Stomach (tissue), 4 donors: ENCODE measurements at regions not wholly inside any gene's neighbourhood (a gene's known extent, or its start where the extent isn't known, plus 50 kb on each side); places are given as distances from the start of the nearest gene placed in this dataset.

Experiments
- POLR2A ChIP-seq, 4 donors: fragments of 450-650 bp; IDR thresholded peaks; one replicate each; pipeline ENCODE4 v1.6.1; 2016; ENCODE audit warnings: antibody characterized with exemption in 4 of 4, control low read depth in 2 of 4, mild to moderate bottlenecking in 1 of 4, moderate library complexity in 1 of 4
- TF ChIP-seq, protein P1 (sequence below), 7 experiments: fragments of 450-650 bp in 4 of 7; fragments of 200-600 bp in 3 of 7; sonication (generic) in 3 of 7; IDR thresholded peaks; one replicate each; pipeline ENCODE4 v1.5.1; 2016 to 2019; ENCODE audit warnings: antibody characterized with exemption in 7 of 7, control low read depth in 2 of 7, mild to moderate bottlenecking in 1 of 7

DNA sequence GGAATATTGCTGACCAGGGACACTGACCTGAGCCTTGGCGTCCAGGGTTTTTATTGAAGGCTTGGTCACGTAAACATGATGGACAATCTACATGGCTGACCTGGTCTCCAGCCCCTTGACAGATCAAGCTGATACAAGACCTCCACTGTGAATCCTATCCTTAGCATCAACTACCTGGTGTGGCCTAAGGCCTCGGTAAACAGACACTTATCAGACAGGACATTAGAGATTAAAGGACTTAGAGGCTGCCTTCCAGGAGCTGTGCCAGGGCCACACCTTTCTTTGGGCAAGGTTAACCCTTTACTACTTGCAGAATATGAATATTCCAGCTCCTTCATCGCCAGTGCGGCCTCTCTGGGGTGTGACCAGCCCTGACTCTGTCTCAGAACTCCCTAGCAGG is 104.9 kb upstream of the FOXA2 start:
- TF ChIP-seq, protein P1, sequence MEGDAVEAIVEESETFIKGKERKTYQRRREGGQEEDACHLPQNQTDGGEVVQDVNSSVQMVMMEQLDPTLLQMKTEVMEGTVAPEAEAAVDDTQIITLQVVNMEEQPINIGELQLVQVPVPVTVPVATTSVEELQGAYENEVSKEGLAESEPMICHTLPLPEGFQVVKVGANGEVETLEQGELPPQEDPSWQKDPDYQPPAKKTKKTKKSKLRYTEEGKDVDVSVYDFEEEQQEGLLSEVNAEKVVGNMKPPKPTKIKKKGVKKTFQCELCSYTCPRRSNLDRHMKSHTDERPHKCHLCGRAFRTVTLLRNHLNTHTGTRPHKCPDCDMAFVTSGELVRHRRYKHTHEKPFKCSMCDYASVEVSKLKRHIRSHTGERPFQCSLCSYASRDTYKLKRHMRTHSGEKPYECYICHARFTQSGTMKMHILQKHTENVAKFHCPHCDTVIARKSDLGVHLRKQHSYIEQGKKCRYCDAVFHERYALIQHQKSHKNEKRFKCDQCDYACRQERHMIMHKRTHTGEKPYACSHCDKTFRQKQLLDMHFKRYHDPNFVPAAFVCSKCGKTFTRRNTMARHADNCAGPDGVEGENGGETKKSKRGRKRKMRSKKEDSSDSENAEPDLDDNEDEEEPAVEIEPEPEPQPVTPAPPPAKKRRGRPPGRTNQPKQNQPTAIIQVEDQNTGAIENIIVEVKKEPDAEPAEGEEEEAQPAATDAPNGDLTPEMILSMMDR (IDR thresholded peaks at IDR 0.05): no peak
- no peak for TF ChIP-seq POLR2A (IDR thresholded peaks at IDR 0.05)
